Lung (tissue), 11 donors: ENCODE measurements at regions not wholly inside any gene's neighbourhood (a gene's known extent, or its start where the extent isn't known, plus 50 kb on each side); places are given as distances from the start of the nearest gene placed in this dataset.

Experiments used
- ATAC-seq: fragments of 200-7000 bp; cut with Tn5 transposase; one replicate; pipeline ENCODE4 v1.9.1; 2020; ENCODE audit warnings: moderate number of reproducible peaks; ENCODE audit not compliant: insufficient read depth, low FRiP score
- DNase-seq, 3 donors: peaks; one replicate each; pipeline ENCODE4 v3.0.0-alpha.2; 2013 to 2017
- H3K27ac ChIP-seq, 2 donors: one replicate each; pipeline ENCODE4 v1.5.1; 2013; ENCODE audit warnings: mild to moderate bottlenecking in 2 of 2, moderate library complexity in 2 of 2, control low read depth in 1 of 2, inconsistent platforms in 1 of 2, low read depth in 1 of 2, low read length in 1 of 2
- H3K27me3 ChIP-seq, 3 donors: one replicate each; pipeline ENCODE4 v1.5.1; 2013; ENCODE audit warnings: low read length in 2 of 3; ENCODE audit not compliant: control insufficient read depth in 3 of 3, insufficient read depth in 3 of 3
- H3K36me3 ChIP-seq, 4 donors: one replicate each; pipeline ENCODE4 v1.5.1; 2013; ENCODE audit warnings: low read length in 4 of 4, mild to moderate bottlenecking in 1 of 4, moderate library complexity in 1 of 4; ENCODE audit not compliant: control insufficient read depth in 4 of 4, insufficient read depth in 4 of 4
- H3K4me1 ChIP-seq, 5 donors: one replicate each; pipeline ENCODE4 v1.5.1; 2013; ENCODE audit warnings: low read length in 5 of 5, mild to moderate bottlenecking in 2 of 5, moderate library complexity in 1 of 5; ENCODE audit not compliant: control insufficient read depth in 5 of 5, insufficient read depth in 5 of 5
- H3K4me3 ChIP-seq: one replicate; pipeline ENCODE4 v1.5.1; 2013; ENCODE audit warnings: mild to moderate bottlenecking, control low read depth, moderate library complexity
- H3K9ac ChIP-seq, 2 donors: one replicate each; pipeline ENCODE4 v1.5.1; 2013; ENCODE audit warnings: low read length in 2 of 2, control low read depth in 1 of 2; ENCODE audit not compliant: insufficient read depth in 1 of 2
- H3K9me3 ChIP-seq, 4 donors: one replicate each; pipeline ENCODE4 v1.5.1; 2013; ENCODE audit warnings: low read length in 3 of 4, mild to moderate bottlenecking in 1 of 4, moderate library complexity in 1 of 4; ENCODE audit not compliant: control insufficient read depth in 4 of 4, insufficient read depth in 3 of 4
- CTCF ChIP-seq: IDR thresholded peaks from 2 replicates; pipeline ENCODE4 v1.5.1; 2012; ENCODE audit warnings: mild to moderate bottlenecking; ENCODE audit errors: control extremely low read depth, extremely low read depth
- WGBS, 2 donors: extraction: QIAGEN DNeasy Blood & Tissue Kit; methylation state at CpG; one replicate each; pipeline ENCODE4 v1.1.7; 2013; 5-methylcytosine and 5-hydroxymethylcytosine counted together
- donor health status: control.
- donor health status: control.
- donor health status: Bipolar disorder and iron deficiency.
- donor health status: healthy.
- donor health status: DM: yes; HTN: yes; CAD: no.

GRCh38 chr3:24678421-24678865 lies 183.8 kb upstream of the THRB start:
- Histone ChIP-seq H3K9me3 (no peaks in the 10 kb centered on the region), H3K9ac (no peak overlapping the region), H3K4me1 (peaks cover 0 to 11% (median 0%) of the 10 kb centered on the region in 5 donors), H3K27me3 (no peaks in the 10 kb centered on the region), H3K4me3 (no peak overlapping the region), H3K27ac (no peak overlapping the region), H3K36me3 (no peaks in the 10 kb centered on the region)
- TF ChIP-seq CTCF, result no peak
- DNase-seq, result peak in 2 of 3 donors; percentile 20 to 32
- ATAC-seq, result no peak
- WGBS, 2 donors, result 35 to 59% methylated on average over 7 of the region's 7 CpGs

GRCh38 chr3:24679429-24679828 lies 184.8 kb upstream of the THRB start:
- Histone ChIP-seq H3K27ac (no peak overlapping the region), H3K36me3 (no peaks in the 10 kb centered on the region), H3K9ac (no peak overlapping the region), H3K9me3 (no peaks in the 10 kb centered on the region), H3K4me3 (no peak overlapping the region), H3K4me1 (peaks cover 0 to 13% (median 0%) of the 10 kb centered on the region in 5 donors), H3K27me3 (no peaks in the 10 kb centered on the region)
- TF ChIP-seq CTCF, result no peak
- ATAC-seq, result no peak
- DNase-seq, result no peak

- peak; percentile 29 for TF ChIP-seq CTCF
- Histone ChIP-seq H3K27me3 (no peaks in the 10 kb centered on the region), H3K4me3 (no peak overlapping the region), H3K4me1 (peaks cover 0 to 13% (median 0%) of the 10 kb centered on the region in 5 donors), H3K9ac (no peak overlapping the region), H3K36me3 (no peaks in the 10 kb centered on the region), H3K27ac (no peak overlapping the region), H3K9me3 (no peaks in the 10 kb centered on the region)
- ATAC-seq (peak; percentile 68), DNase-seq (peak; percentile 73 to 74 (median 73))
- WGBS, 2 donors, result 37 to 40% methylated on average over 9 of the region's 9 CpGs
Observed at GRCh38 chr3:24680214-24680967, 185.7 kb upstream of the THRB start.
